ENCODE measurements at regions not wholly inside any gene's neighbourhood (a gene's known extent, or its start where the extent isn't known, plus 50 kb on each side); places are given as distances from the start of the nearest gene placed in this dataset.

DNA sequence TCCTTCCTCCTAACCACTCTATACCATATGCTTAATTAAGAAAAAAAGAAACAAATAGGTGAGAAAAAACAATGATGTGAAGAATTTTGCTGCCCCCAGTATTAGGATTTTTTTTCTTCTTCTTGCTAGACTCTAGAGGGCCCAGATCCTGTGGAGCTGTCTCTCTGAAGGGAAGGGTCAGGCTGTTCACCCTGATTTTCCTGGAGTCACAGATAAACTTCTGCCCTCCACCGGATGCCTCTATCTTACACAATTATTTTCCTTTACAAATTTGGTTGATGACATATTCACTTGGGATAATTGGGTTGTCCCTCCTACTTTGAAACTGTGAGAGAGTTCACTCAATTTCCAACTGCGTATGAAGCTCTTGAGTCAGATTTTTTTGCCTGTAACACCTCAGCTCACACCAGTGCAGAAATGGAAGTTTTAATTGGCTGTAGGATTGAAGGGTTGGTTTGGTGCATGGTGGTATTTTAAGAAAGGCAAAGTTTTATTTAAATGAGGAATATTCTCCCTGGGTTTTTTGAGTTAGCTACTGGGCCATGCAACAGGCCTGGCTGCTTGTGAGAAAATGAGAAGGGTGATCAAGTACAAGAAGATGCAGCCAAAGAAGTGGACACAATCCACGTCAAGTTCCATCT lies 73.7 kb upstream of the ESR1 start:
- H3K9me3 ChIP-seq: peaks cover 0 to 9% (median 2%) of the 10 kb centered on the region in 4 donors
- TF ChIP-seq POLR2AphosphoS5 (IDR thresholded peaks at IDR 0.05): no peak
- TF ChIP-seq, protein P1, sequence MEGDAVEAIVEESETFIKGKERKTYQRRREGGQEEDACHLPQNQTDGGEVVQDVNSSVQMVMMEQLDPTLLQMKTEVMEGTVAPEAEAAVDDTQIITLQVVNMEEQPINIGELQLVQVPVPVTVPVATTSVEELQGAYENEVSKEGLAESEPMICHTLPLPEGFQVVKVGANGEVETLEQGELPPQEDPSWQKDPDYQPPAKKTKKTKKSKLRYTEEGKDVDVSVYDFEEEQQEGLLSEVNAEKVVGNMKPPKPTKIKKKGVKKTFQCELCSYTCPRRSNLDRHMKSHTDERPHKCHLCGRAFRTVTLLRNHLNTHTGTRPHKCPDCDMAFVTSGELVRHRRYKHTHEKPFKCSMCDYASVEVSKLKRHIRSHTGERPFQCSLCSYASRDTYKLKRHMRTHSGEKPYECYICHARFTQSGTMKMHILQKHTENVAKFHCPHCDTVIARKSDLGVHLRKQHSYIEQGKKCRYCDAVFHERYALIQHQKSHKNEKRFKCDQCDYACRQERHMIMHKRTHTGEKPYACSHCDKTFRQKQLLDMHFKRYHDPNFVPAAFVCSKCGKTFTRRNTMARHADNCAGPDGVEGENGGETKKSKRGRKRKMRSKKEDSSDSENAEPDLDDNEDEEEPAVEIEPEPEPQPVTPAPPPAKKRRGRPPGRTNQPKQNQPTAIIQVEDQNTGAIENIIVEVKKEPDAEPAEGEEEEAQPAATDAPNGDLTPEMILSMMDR (IDR thresholded peaks at IDR 0.05): no peak
- TF ChIP-seq POLR2A (IDR thresholded peaks at IDR 0.05; ENCODE audit: low read depth): no peak
- no peak for TF ChIP-seq EP300 (IDR thresholded peaks at IDR 0.05)
- no peaks in the 10 kb centered on the region for H3K36me3 ChIP-seq
- no peak for DNase-seq (ENCODE audit: extremely low spot score)
- intact Hi-C loops (cut with DNase I): no loop called here
- 79% methylated on average over 3 of the region's 3 CpGs for WGBS
- H3K27me3 ChIP-seq: no peaks in the 10 kb centered on the region
- H3K27ac ChIP-seq (replicated peaks in 1 of 4): no peak overlapping the region
- H3K4me3 ChIP-seq: no peak overlapping the region
- H3K4me1 ChIP-seq: no peaks in the 10 kb centered on the region

DNA sequence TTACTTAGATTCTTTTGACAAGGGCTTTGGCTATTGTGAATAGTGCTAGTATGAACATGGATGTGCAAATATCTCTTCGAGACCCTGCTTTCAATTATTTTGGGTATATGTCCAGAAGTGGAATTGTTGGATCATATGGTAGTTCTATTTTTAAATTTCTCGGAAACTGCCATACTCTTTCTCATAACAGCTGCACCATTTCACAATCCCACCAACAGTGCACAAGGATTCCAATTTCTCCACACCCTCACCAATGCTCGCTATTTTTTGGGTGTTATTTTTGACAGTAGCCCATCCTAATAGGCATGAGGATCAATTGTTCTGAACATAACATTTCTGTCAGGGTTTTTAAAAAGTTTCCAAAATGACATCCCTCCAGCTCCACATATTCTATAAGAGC lies 69.2 kb upstream of the ESR1 start:
- Histone ChIP-seq H3K36me3 (no peaks in the 10 kb centered on the region), H3K27ac (replicated peaks in 1 of 4) (no peak overlapping the region), H3K4me1 (no peaks in the 10 kb centered on the region), H3K9me3 (no peaks in the 10 kb centered on the region), H3K27me3 (no peaks in the 10 kb centered on the region), H3K4me3 (no peak overlapping the region)
- WGBS: 66% methylated on average over 3 of the region's 3 CpGs
- intact Hi-C loops (cut with DNase I): no loop called here
- no peak for TF ChIP-seq POLR2AphosphoS5 (IDR thresholded peaks at IDR 0.05)
- no peak for TF ChIP-seq POLR2A (IDR thresholded peaks at IDR 0.05; ENCODE audit: low read depth)
- TF ChIP-seq, protein P1 (IDR thresholded peaks at IDR 0.05): no peak
- no peak for TF ChIP-seq EP300 (IDR thresholded peaks at IDR 0.05)
- DNase-seq (ENCODE audit: extremely low spot score): no peak

DNA sequence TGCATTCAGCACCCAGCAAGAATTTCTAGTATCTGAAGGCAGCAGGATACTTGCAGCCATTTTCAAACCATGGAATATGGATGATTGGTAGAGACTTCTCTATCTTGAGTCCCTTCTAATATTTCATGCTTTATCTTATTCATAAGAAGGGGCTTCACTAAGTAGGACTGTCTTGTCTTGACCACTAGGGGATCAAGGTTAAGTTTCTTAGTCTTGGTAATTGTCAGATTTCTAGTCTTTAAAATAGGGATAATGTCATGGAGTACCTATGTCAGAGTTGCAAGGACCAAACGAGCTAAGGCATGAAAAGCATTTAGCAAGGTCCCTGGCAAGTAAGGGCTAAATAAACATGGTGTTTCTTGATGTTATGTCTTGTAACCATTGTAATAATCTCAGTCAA lies 68.5 kb upstream of the ESR1 start:
- DNase-seq (ENCODE audit: extremely low spot score): no peak
- 68% methylated on average over 1 of the region's 1 CpG for WGBS
- no peaks in the 10 kb centered on the region for H3K4me1 ChIP-seq
- no peaks in the 10 kb centered on the region for H3K9me3 ChIP-seq
- no peaks in the 10 kb centered on the region for H3K36me3 ChIP-seq
- no peaks in the 10 kb centered on the region for H3K27me3 ChIP-seq
- TF ChIP-seq POLR2A (IDR thresholded peaks at IDR 0.05; ENCODE audit: low read depth) (no peak), POLR2AphosphoS5 (IDR thresholded peaks at IDR 0.05) (no peak), EP300 (IDR thresholded peaks at IDR 0.05) (no peak)
- TF ChIP-seq, protein P1 (IDR thresholded peaks at IDR 0.05): no peak
- no peak overlapping the region for H3K27ac ChIP-seq (replicated peaks in 1 of 4)
- H3K4me3 ChIP-seq: no peak overlapping the region
- intact Hi-C loops (cut with DNase I): no loop called here

DNA sequence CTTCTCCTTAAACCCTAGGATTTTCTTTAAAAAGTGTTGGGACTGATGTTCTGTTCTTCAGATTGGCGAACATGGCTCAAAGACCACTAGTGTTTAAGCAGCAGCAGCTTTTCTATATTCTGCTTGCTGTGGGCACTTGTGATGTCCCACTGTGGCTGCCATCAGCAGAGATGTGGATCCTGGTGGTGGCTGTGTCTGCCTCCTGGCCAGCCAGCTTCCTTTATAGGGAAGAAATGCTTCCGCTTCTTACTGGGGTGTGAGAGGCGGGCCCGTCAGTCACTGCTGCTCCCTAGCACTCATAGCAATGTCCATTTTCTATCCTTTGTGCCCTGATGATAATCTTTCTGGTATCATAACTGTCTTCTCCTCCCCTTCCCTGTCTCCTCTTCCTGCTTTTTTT lies 66.7 kb upstream of the ESR1 start:
- Histone ChIP-seq H3K4me3 (no peak overlapping the region), H3K27ac (replicated peaks in 1 of 4) (no peak overlapping the region), H3K9me3 (no peaks in the 10 kb centered on the region), H3K36me3 (no peaks in the 10 kb centered on the region), H3K27me3 (no peaks in the 10 kb centered on the region), H3K4me1 (no peaks in the 10 kb centered on the region)
- intact Hi-C loops (cut with DNase I): no loop called here
- DNase-seq (ENCODE audit: extremely low spot score): no peak
- WGBS: 86% methylated on average over 4 of the region's 4 CpGs
- TF ChIP-seq POLR2A (IDR thresholded peaks at IDR 0.05; ENCODE audit: low read depth) (no peak), POLR2AphosphoS5 (IDR thresholded peaks at IDR 0.05) (no peak), EP300 (IDR thresholded peaks at IDR 0.05) (no peak)
- TF ChIP-seq, protein P1 (IDR thresholded peaks at IDR 0.05): no peak

DNA sequence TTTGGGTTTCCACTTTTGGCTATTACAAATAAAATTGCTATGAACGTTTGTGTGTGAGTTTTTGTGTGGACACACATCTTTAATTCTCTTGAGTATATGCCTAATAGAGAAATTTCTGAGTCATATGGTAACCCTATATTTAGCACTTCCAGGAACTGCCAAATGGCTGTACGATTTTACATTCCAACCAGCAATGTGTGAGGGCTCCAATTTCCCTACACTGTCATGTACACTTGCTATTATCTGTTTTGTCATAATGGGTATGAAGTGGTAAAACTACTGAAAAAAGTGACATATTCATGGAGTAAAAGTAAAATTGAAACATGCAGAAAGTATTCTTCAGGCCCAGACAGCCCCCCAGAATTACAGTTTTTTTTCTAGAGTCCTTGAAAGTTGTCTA lies 59.6 kb upstream of the ESR1 start:
- H3K27me3 ChIP-seq: peaks cover 0 to 3% (median 0%) of the 10 kb centered on the region in 4 donors
- no peaks in the 10 kb centered on the region for H3K36me3 ChIP-seq
- no peak for TF ChIP-seq EP300 (IDR thresholded peaks at IDR 0.05)
- TF ChIP-seq, protein P1 (IDR thresholded peaks at IDR 0.05): no peak
- TF ChIP-seq POLR2A (IDR thresholded peaks at IDR 0.05; ENCODE audit: low read depth): no peak
- TF ChIP-seq POLR2AphosphoS5 (IDR thresholded peaks at IDR 0.05): no peak
- no peak overlapping the region for H3K4me3 ChIP-seq
- no peak overlapping the region for H3K27ac ChIP-seq (replicated peaks in 1 of 4)
- WGBS: 36% methylated on average over 2 of the region's 2 CpGs
- intact Hi-C loops (cut with DNase I): no loop called here
- no peak for DNase-seq (ENCODE audit: extremely low spot score)
- H3K4me1 ChIP-seq: no peaks in the 10 kb centered on the region
- no peaks in the 10 kb centered on the region for H3K9me3 ChIP-seq
